Liver (tissue), 8 donors: ENCODE measurements at regions not wholly inside any gene's neighbourhood (a gene's known extent, or its start where the extent isn't known, plus 50 kb on each side); places are given as distances from the start of the nearest gene placed in this dataset.

Experiments
- DNase-seq: peaks from one replicate; pipeline ENCODE4 v3.0.0-alpha.2; 2017; ENCODE audit warnings: low spot score
- H3K27ac ChIP-seq, 2 donors: one replicate each; pipeline ENCODE4 v1.7.0; 2013; ENCODE audit warnings: inconsistent platforms in 2 of 2, low read length in 2 of 2, control low read depth in 1 of 2, low read depth in 1 of 2, mild to moderate bottlenecking in 1 of 2
- H3K27me3 ChIP-seq, 4 donors: one replicate each; pipeline versions ENCODE4 v1.6.1 to v1.7.0; 2013; ENCODE audit warnings: low read length in 3 of 4, inconsistent platforms in 1 of 4, mild to moderate bottlenecking in 1 of 4, moderate library complexity in 1 of 4; ENCODE audit not compliant: control insufficient read depth in 4 of 4, insufficient read depth in 4 of 4
- H3K36me3 ChIP-seq, 4 donors: one replicate each; pipeline versions ENCODE4 v1.6.1 to v1.7.0; 2013; ENCODE audit warnings: low read length in 3 of 4, mild to moderate bottlenecking in 3 of 4, low read depth in 1 of 4, moderate library complexity in 1 of 4; ENCODE audit not compliant: control insufficient read depth in 4 of 4, insufficient read depth in 3 of 4
- H3K4me1 ChIP-seq, 4 donors: one replicate each; pipeline versions ENCODE4 v1.6.1 to v1.7.0; 2013; ENCODE audit warnings: low read length in 3 of 4, mild to moderate bottlenecking in 3 of 4, moderate library complexity in 1 of 4; ENCODE audit not compliant: control insufficient read depth in 4 of 4, insufficient read depth in 4 of 4
- H3K4me3 ChIP-seq, 3 donors: one replicate each; pipeline versions ENCODE4 v1.6.1 to v1.7.0; 2013; ENCODE audit warnings: low read length in 3 of 3, control low read depth in 1 of 3, low read depth in 1 of 3, mild to moderate bottlenecking in 1 of 3
- H3K9ac ChIP-seq, 2 donors: one replicate each; pipeline ENCODE4 v1.7.0; 2013; ENCODE audit warnings: low read length in 2 of 2, mild to moderate bottlenecking in 2 of 2, moderate library complexity in 2 of 2, control low read depth in 1 of 2, low read depth in 1 of 2
- H3K9me3 ChIP-seq, 4 donors: one replicate each; pipeline versions ENCODE4 v1.6.1 to v1.7.0; 2013; ENCODE audit warnings: low read length in 3 of 4; ENCODE audit not compliant: control insufficient read depth in 4 of 4
- ATF3 ChIP-seq: IDR thresholded peaks from 2 replicates; pipeline ENCODE4 v1.6.1; 2016; ENCODE audit warnings: antibody characterized with exemption
- CTCF ChIP-seq: fragments of 150-350 bp; IDR thresholded peaks from 2 replicates; pipeline ENCODE4 v1.5.1; 2017; ENCODE audit warnings: improper control_type of control experiment, low read depth, low read length; ENCODE audit not compliant: missing input control
- EGR1 ChIP-seq, 2 donors: IDR thresholded peaks; 2 replicates each; pipeline ENCODE4 v1.6.1; 2016 to 2018; ENCODE audit warnings: antibody characterized with exemption in 2 of 2, low read depth in 2 of 2
- FOXA1 ChIP-seq: IDR thresholded peaks from 2 replicates; pipeline ENCODE4 v1.6.1; 2016; ENCODE audit warnings: antibody characterized with exemption
- FOXA2 ChIP-seq: IDR thresholded peaks from 2 replicates; pipeline ENCODE4 v1.6.1; 2016; ENCODE audit warnings: antibody characterized with exemption
- GABPA ChIP-seq, 2 donors: IDR thresholded peaks in 1 of 2; conservative IDR thresholded peaks in 1 of 2; 2 replicates each; pipeline ENCODE4 v1.6.1; 2016; ENCODE audit warnings: antibody characterized with exemption in 2 of 2, mild to moderate bottlenecking in 1 of 2, moderate library complexity in 1 of 2
- HNF4G ChIP-seq: IDR thresholded peaks from 2 replicates; pipeline ENCODE4 v1.6.1; 2016; ENCODE audit warnings: antibody characterized with exemption
- JUND ChIP-seq, 2 donors: IDR thresholded peaks; 2 replicates each; pipeline ENCODE4 v1.6.1; 2016; ENCODE audit warnings: antibody characterized with exemption in 2 of 2
- MAX ChIP-seq: IDR thresholded peaks from 2 replicates; pipeline ENCODE4 v1.6.1; 2016; ENCODE audit warnings: antibody characterized with exemption
- RAD21 ChIP-seq, 2 donors: IDR thresholded peaks; 2 replicates each; pipeline ENCODE4 v1.6.1; 2016; ENCODE audit warnings: antibody characterized with exemption in 2 of 2, mild to moderate bottlenecking in 2 of 2
- RXRA ChIP-seq, 2 donors: IDR thresholded peaks; 2 replicates each; pipeline ENCODE4 v1.6.1; 2017 to 2018; ENCODE audit warnings: antibody characterized with exemption in 2 of 2, mild to moderate bottlenecking in 1 of 2
- SP1 ChIP-seq: IDR thresholded peaks from 2 replicates; pipeline ENCODE4 v1.6.1; 2018; ENCODE audit warnings: antibody characterized with exemption, mild to moderate bottlenecking
- TAF1 ChIP-seq: conservative IDR thresholded peaks from 2 replicates; pipeline ENCODE4 v1.6.1; 2016; ENCODE audit warnings: antibody characterized with exemption, mild to moderate bottlenecking
- YY1 ChIP-seq: IDR thresholded peaks from 2 replicates; pipeline ENCODE4 v1.6.1; 2016; ENCODE audit warnings: antibody characterized with exemption, mild to moderate bottlenecking
- ZBTB33 ChIP-seq: IDR thresholded peaks from 2 replicates; pipeline ENCODE4 v1.6.1; 2016; ENCODE audit warnings: antibody characterized with exemption
- WGBS: extraction: QIAGEN DNeasy Blood & Tissue Kit; methylation state at CpG from one replicate; pipeline ENCODE4 v1.1.7; 2013; 5-methylcytosine and 5-hydroxymethylcytosine counted together
- TF ChIP-seq, protein P1 (sequence below): IDR thresholded peaks from 2 replicates; pipeline ENCODE4 v1.6.1; 2016; ENCODE audit warnings: antibody characterized with exemption, mild to moderate bottlenecking
- donor health status: healthy.
- donor health status: healthy.
- donor health status: healthy.
- donor health status: healthy.
- donor health status: healthy.

DNA sequence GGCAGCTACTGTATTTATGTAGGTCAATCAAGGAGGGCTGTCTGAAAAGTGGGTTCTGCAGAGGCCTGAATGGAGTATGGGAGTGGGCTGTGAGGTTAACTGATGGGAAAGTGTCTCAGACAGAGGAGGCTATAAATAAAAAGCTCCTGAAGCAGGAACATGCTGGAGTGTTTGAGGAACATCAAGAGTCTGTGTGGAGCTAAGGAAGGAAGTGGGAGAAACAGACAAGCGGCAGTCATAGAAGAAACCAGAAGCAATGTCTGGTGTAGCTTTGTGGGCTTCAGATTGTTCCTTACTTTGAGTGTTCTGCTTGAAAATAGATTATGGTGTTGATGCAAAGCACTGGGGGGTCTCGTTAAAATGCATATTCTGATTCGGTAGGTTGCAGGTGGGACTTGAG lies 101.5 kb upstream of the OGFRL1 start:
- H3K27ac ChIP-seq = no peak overlapping the region
- no peak overlapping the region for H3K4me3 ChIP-seq
- H3K4me1 ChIP-seq = no peaks in the 10 kb centered on the region
- TF ChIP-seq TAF1 = no peak
- H3K9me3 ChIP-seq = no peaks in the 10 kb centered on the region
- DNase-seq = no peak
- H3K27me3 ChIP-seq = no peaks in the 10 kb centered on the region
- H3K9ac ChIP-seq = no peak overlapping the region
- 63% methylated on average over 3 of the region's 3 CpGs for WGBS
- no peaks in the 10 kb centered on the region for H3K36me3 ChIP-seq

GRCh38 chr6:71190809-71191208 lies 97.8 kb upstream of the OGFRL1 start:
- Histone ChIP-seq H3K4me1 (no peaks in the 10 kb centered on the region), H3K27me3 (no peaks in the 10 kb centered on the region), H3K4me3 (no peak overlapping the region), H3K27ac (no peak overlapping the region), H3K9me3 (no peaks in the 10 kb centered on the region), H3K9ac (no peak overlapping the region), H3K36me3 (no peaks in the 10 kb centered on the region)
- TF ChIP-seq RAD21 (IDR thresholded peaks at IDR 0.05) = peak; percentile 63 to 67
- no peak for TF ChIP-seq GABPA (IDR thresholded peaks at IDR 0.05 in 1 of 2, conservative IDR thresholded peaks at IDR 0.05 in 1 of 2)
- WGBS = 11% methylated on average over 3 of the region's 3 CpGs
- no peak for DNase-seq

DNA sequence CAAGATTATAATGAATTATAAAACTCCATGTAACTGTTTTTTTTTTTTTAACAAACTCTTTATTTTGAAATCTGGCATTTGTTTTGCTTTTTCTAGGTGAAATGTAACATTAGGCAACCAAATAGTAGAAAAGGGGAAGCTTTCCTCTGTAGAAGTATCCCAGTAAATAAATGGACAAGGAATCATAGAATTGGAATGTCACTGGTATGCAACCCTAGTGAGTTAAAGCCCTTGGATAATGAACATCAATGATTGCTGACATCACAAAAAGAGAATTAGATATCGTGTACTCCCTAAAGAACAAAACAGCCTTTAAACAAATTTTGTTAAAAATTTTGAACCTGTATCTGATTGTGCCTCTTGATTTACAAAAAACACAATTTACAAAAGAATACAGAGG lies 93.9 kb upstream of the OGFRL1 start:
- DNase-seq = no peak
- peaks cover 0 to 5% (median 0%) of the 10 kb centered on the region in 4 donors for H3K27me3 ChIP-seq
- H3K4me3 ChIP-seq = no peak overlapping the region
- no peaks in the 10 kb centered on the region for H3K4me1 ChIP-seq
- H3K36me3 ChIP-seq = no peaks in the 10 kb centered on the region
- no peak overlapping the region for H3K27ac ChIP-seq
- WGBS = 84% methylated on average over 1 of the region's 1 CpG
- TF ChIP-seq RXRA (IDR thresholded peaks at IDR 0.05) = no peak
- TF ChIP-seq HNF4G = no peak
- TF ChIP-seq FOXA1 = no peak
- no peak for TF ChIP-seq ATF3
- TF ChIP-seq TAF1 = no peak
- TF ChIP-seq MAX = no peak
- no peak for TF ChIP-seq GABPA (IDR thresholded peaks at IDR 0.05 in 1 of 2, conservative IDR thresholded peaks at IDR 0.05 in 1 of 2)
- no peak for TF ChIP-seq ZBTB33
- TF ChIP-seq FOXA2 = no peak
- TF ChIP-seq, protein P1, sequence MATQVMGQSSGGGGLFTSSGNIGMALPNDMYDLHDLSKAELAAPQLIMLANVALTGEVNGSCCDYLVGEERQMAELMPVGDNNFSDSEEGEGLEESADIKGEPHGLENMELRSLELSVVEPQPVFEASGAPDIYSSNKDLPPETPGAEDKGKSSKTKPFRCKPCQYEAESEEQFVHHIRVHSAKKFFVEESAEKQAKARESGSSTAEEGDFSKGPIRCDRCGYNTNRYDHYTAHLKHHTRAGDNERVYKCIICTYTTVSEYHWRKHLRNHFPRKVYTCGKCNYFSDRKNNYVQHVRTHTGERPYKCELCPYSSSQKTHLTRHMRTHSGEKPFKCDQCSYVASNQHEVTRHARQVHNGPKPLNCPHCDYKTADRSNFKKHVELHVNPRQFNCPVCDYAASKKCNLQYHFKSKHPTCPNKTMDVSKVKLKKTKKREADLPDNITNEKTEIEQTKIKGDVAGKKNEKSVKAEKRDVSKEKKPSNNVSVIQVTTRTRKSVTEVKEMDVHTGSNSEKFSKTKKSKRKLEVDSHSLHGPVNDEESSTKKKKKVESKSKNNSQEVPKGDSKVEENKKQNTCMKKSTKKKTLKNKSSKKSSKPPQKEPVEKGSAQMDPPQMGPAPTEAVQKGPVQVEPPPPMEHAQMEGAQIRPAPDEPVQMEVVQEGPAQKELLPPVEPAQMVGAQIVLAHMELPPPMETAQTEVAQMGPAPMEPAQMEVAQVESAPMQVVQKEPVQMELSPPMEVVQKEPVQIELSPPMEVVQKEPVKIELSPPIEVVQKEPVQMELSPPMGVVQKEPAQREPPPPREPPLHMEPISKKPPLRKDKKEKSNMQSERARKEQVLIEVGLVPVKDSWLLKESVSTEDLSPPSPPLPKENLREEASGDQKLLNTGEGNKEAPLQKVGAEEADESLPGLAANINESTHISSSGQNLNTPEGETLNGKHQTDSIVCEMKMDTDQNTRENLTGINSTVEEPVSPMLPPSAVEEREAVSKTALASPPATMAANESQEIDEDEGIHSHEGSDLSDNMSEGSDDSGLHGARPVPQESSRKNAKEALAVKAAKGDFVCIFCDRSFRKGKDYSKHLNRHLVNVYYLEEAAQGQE = no peak
- no peak for TF ChIP-seq YY1
- TF ChIP-seq CTCF = no peak
- TF ChIP-seq JUND (IDR thresholded peaks at IDR 0.05) = no peak
- no peak for TF ChIP-seq SP1
- TF ChIP-seq EGR1 (IDR thresholded peaks at IDR 0.05; ENCODE audit: low read depth in 2 of 2) = no peak
- H3K9me3 ChIP-seq = no peaks in the 10 kb centered on the region
- no peak overlapping the region for H3K9ac ChIP-seq
